ENCODE measurements at regions not wholly inside any gene's neighbourhood (a gene's known extent, or its start where the extent isn't known, plus 50 kb on each side); places are given as distances from the start of the nearest gene placed in this dataset.
A peak's percentile ranks its signal among the peaks of the same experiment; 100 is the strongest.
"Not testable (repeated sequence)": the region's sequence is repeated elsewhere in the genome, so short reads cannot be mapped to it uniquely, and the experiment has no call there.

DNA sequence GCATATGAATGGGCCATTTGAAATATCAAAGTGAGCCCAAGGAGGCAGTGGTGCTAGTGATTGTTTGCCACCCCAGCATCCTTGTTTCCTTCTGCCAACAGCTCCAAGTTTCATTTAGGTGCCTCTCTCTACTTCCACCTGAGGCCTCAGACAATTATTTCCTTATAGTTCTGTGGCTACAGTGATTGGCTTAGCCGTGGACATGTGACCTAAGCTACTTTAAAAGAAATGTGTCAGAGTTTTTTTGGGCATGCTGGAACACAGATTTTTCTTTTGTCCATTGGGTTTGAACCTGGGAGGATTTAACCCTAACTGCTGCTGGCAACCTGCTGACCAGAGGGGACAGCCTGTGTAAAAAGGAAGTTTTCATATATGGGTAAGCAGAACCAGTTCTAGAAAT, 319.4 kb downstream of the CD109 start:
- intact Hi-C loops (cut with DNase I; ENCODE audit: low total_unique reads): no loop called here
- no peak for TF ChIP-seq POLR2A (IDR thresholded peaks at IDR 0.05)
- TF ChIP-seq, protein P1, sequence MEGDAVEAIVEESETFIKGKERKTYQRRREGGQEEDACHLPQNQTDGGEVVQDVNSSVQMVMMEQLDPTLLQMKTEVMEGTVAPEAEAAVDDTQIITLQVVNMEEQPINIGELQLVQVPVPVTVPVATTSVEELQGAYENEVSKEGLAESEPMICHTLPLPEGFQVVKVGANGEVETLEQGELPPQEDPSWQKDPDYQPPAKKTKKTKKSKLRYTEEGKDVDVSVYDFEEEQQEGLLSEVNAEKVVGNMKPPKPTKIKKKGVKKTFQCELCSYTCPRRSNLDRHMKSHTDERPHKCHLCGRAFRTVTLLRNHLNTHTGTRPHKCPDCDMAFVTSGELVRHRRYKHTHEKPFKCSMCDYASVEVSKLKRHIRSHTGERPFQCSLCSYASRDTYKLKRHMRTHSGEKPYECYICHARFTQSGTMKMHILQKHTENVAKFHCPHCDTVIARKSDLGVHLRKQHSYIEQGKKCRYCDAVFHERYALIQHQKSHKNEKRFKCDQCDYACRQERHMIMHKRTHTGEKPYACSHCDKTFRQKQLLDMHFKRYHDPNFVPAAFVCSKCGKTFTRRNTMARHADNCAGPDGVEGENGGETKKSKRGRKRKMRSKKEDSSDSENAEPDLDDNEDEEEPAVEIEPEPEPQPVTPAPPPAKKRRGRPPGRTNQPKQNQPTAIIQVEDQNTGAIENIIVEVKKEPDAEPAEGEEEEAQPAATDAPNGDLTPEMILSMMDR (IDR thresholded peaks at IDR 0.05 in 4 of 5, conservative IDR thresholded peaks at IDR 0.05 in 1 of 5): no peak
- H3K27ac ChIP-seq: no peak overlapping the region
- ATAC-seq (no peak), DNase-seq (no peak)
- no peaks in the 10 kb centered on the region for H3K36me3 ChIP-seq
- no peaks in the 10 kb centered on the region for H3K27me3 ChIP-seq
- H3K9me3 ChIP-seq: no peaks in the 10 kb centered on the region
- H3K4me1 ChIP-seq: no peaks in the 10 kb centered on the region
- no peak overlapping the region for H3K4me3 ChIP-seq
- in situ Hi-C loops (cut with MboI; ENCODE audit: low sequenced_read_pairs in 4 of 4): no loop called here

DNA sequence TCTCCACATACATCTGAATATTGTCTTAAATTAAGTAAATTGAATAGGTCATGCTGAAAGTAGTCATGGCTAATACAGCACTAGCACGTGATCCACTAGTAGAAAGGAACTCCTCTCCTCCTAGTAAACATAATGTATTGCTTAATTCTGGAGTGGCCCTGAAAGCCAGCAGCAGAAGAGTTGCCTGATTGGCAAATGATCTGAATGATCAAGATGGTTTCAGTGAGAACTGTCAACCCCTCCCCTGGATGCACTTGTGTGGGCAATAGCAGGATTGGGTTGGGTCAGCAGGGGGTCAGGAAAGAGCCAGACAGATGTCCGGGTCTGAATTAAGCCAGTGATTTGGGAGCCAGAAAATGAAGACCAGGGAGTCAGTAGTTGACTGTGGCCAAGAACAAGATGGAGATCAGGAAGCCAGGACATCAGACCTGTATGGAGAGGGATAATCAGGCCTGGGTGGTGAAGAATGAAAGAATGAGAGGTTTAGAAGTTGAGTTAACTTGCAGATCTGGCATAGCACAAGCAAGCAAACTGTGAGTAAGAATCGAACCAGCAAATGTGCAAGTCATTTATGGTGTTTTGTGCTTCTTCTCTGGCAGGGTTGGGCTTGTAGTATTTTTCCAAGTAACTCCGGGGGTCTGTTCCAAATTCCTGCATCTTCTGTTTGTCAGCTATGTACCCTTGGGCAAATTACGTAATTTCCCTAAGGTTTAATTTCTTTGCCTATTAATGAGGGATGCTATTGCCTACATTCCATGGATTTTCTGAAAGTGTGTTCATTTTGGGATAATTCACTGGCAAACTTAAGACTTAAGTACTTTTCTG, 304.9 kb downstream of the CD109 start:
- no peak for DNase-seq
- H3K9me3 ChIP-seq: no peaks in the 10 kb centered on the region
- ATAC-seq: no peak
- TF ChIP-seq, protein P1 (IDR thresholded peaks at IDR 0.05 in 4 of 5, conservative IDR thresholded peaks at IDR 0.05 in 1 of 5): no peak
- TF ChIP-seq POLR2A (IDR thresholded peaks at IDR 0.05): no peak
- H3K27ac ChIP-seq: peak overlapping the region in 1 of 4 donors; percentile 15
- H3K4me3 ChIP-seq: no peak overlapping the region
- in situ Hi-C loops (cut with MboI; ENCODE audit: low sequenced_read_pairs in 4 of 4) (no loop called here), intact Hi-C loops (cut with DNase I; ENCODE audit: low total_unique reads) (no loop called here)
- H3K36me3 ChIP-seq: no peaks in the 10 kb centered on the region
- H3K27me3 ChIP-seq: no peaks in the 10 kb centered on the region
- no peaks in the 10 kb centered on the region for H3K4me1 ChIP-seq

DNA sequence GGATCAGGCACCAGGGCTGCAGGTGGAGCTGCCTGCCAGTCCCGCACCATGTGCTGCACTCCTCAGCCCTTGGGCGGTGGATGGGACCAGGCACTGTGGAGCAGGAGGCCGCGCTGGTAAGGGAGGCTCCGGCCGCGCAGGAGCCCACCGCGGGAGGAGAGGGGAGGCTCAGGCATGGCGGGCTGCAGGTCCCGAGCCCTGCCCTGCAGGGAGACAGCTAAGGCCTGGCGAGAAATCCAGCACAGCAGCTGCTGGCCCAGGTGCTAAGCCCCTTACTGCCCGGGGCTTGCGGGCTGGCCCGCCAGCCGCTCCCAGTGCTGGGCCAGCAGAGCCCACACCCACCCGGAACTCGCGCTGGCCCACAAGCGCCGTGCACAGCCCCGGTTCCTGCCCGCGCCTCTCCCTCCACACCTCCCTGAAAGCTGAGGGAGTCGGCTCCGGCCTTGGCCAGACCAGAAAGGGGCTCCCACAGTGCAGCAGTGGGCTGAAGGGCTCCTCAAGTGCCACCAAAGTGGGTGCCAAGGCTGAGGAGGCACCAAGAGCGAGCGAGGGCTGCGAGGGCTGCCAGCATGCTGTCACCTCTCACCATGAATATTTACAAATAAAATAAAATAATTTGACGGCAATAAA, 294.7 kb downstream of the CD109 start:
- H3K36me3 ChIP-seq; H3K4me1 ChIP-seq; H3K9me3 ChIP-seq; in situ Hi-C loops (cut with MboI; ENCODE audit: low sequenced_read_pairs in 4 of 4); intact Hi-C loops (cut with DNase I; ENCODE audit: low total_unique reads); H3K4me3 ChIP-seq; DNase-seq; ATAC-seq; H3K27me3 ChIP-seq; H3K27ac ChIP-seq: not testable (repeated sequence)

DNA sequence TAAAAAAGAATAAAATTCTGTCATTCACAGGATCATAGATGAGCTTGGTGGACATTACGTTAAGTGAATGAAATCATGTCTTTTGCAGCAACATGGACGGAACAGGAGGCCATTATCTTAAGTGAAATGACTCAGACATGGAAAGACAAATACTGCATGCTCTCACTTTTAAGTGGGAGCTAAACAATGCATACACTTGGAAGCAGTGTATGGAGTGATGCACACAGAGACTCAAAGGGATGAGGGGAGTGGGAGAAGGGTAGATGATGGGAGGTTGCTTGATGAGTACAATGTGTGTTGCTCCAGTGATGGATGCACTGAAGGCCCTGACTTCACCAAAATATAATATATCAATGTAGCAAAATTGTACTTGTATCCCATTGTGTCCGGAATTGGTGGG, 293.4 kb downstream of the CD109 start:
- Histone ChIP-seq H3K4me3 (no peak overlapping the region), H3K4me1 (no peaks in the 10 kb centered on the region), H3K27ac (no peak overlapping the region), H3K9me3 (no peaks in the 10 kb centered on the region), H3K36me3 (no peaks in the 10 kb centered on the region), H3K27me3 (no peaks in the 10 kb centered on the region)
- ATAC-seq: no peak
- no peak for DNase-seq
- intact Hi-C loops (cut with DNase I; ENCODE audit: low total_unique reads) (no loop called here), in situ Hi-C loops (cut with MboI; ENCODE audit: low sequenced_read_pairs in 4 of 4) (no loop called here)
- TF ChIP-seq, protein P1 (IDR thresholded peaks at IDR 0.05 in 4 of 5, conservative IDR thresholded peaks at IDR 0.05 in 1 of 5): no peak
- TF ChIP-seq POLR2A (IDR thresholded peaks at IDR 0.05): no peak

DNA sequence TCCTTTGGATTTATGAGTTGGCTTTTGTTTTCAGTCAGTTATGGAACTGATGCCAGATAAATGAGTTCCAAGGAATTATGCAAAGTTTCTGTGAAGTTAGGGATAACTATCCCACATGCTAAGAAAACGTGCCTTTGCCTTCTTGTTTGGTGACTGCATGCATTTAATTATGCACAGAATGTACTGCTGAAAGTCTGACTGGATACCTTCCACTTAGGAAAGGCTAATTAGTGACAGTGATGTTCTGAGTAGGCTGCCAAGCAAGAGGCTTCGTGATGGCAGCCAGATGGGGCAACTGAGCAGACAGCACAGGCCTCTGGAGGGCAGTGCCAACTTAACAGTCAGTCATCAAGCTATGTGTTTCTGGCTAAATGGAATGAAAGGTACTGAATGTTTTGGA, 289.9 kb downstream of the CD109 start:
- Histone ChIP-seq H3K27me3 (no peaks in the 10 kb centered on the region), H3K4me1 (no peaks in the 10 kb centered on the region), H3K27ac (no peak overlapping the region), H3K36me3 (no peaks in the 10 kb centered on the region), H3K4me3 (no peak overlapping the region), H3K9me3 (no peaks in the 10 kb centered on the region)
- intact Hi-C loops (cut with DNase I; ENCODE audit: low total_unique reads) (no loop called here), in situ Hi-C loops (cut with MboI; ENCODE audit: low sequenced_read_pairs in 4 of 4) (no loop called here)
- DNase-seq (no peak), ATAC-seq (no peak)
- TF ChIP-seq, protein P1 (IDR thresholded peaks at IDR 0.05 in 4 of 5, conservative IDR thresholded peaks at IDR 0.05 in 1 of 5): no peak
